Panc1 (cell line): ENCODE measurements at regions not wholly inside any gene's neighbourhood (a gene's known extent, or its start where the extent isn't known, plus 50 kb on each side); places are given as distances from the start of the nearest gene placed in this dataset.

ENCODE experiments used
- ATAC-seq: fragments of 200-7000 bp; cut with Tn5 transposase; 2 replicates; pipeline ENCODE4 v1.9.1; 2020; ENCODE audit warnings: mild to moderate bottlenecking, moderate library complexity
- BruUV-seq: library from RNA; stranded (reverse); fragments of 400-500 nt; replicated peaks from 2 replicates; lab custom pipeline; 2021; lab: Mats Ljungman, UMichigan
- CTCF ChIA-PET: fragments of 300-600 bp; sonication (Branson Sonifier 250); formaldehyde crosslinking; loops from one replicate; lab custom pipeline; 2022; ENCODE audit warnings: antibody characterized with exemption; lab: Charles Lee
- POLR2A ChIA-PET: fragments of 300-600 bp; sonication (Branson Sonifier 250); formaldehyde crosslinking; loops from one replicate; lab custom pipeline; 2022; ENCODE audit warnings: antibody characterized with exemption; lab: Charles Lee
- DNase-seq: peaks from one replicate; pipeline ENCODE4 v3.0.0-alpha.2; 2010; ENCODE audit warnings: low read depth, low spot score
- H3K27ac ChIP-seq: 2 replicates; pipeline ENCODE4 v1.5.1; 2011; ENCODE audit warnings: mild to moderate bottlenecking, low read length, inconsistent platforms
- H3K27me3 ChIP-seq: fragments of 200-500 bp; sonication (Bioruptor generic); 2 replicates; pipeline ENCODE4 v1.6.0; 2014; ENCODE audit warnings: low read length, inconsistent platforms; ENCODE audit not compliant: control insufficient read depth, insufficient read depth
- H3K36me3 ChIP-seq: fragments of 200-500 bp; sonication (Bioruptor generic); 2 replicates; pipeline ENCODE4 v1.5.1; 2014; ENCODE audit warnings: inconsistent platforms, mild to moderate bottlenecking, low read length, moderate library complexity; ENCODE audit not compliant: control insufficient read depth, insufficient read depth
- H3K4me1 ChIP-seq: 2 replicates; pipeline ENCODE4 v1.5.1; 2011; ENCODE audit warnings: inconsistent platforms, mild to moderate bottlenecking, low read length, moderate library complexity; ENCODE audit not compliant: control insufficient read depth, insufficient read depth
- H3K4me3 ChIP-seq, 2 experiments: 2 replicates each; pipeline ENCODE4 v1.5.1; 2011 to 2012; ENCODE audit warnings: low read depth in 2 of 2, low read length in 2 of 2, mild to moderate bottlenecking in 2 of 2, inconsistent platforms in 1 of 2, moderate library complexity in 1 of 2
- H3K9me3 ChIP-seq: fragments of 200-500 bp; sonication (Bioruptor generic); 2 replicates; pipeline ENCODE4 v1.5.1; 2014; ENCODE audit warnings: low read depth, mild to moderate bottlenecking, inconsistent platforms, low read length, moderate library complexity; ENCODE audit not compliant: control insufficient read depth, insufficient read depth
- POLR2AphosphoS5 ChIP-seq: IDR thresholded peaks from 2 replicates; pipeline ENCODE4 v1.6.1; 2012; ENCODE audit warnings: mild to moderate bottlenecking, low read depth, low read length, moderate library complexity
- SIN3A ChIP-seq: IDR thresholded peaks from 2 replicates; pipeline ENCODE4 v1.6.1; 2012; ENCODE audit warnings: low read depth, mild to moderate bottlenecking, low read length, moderate library complexity, borderline replicate concordance; ENCODE audit not compliant: insufficient read depth
- TCF7L2 ChIP-seq: IDR thresholded peaks from 2 replicates; pipeline ENCODE4 v1.6.1; 2011; ENCODE audit warnings: mild to moderate bottlenecking, low read depth, low read length, inconsistent platforms
- in situ Hi-C: cut with HindIII; loops from 2 replicates; pipeline ENCODE4 v1.10.0; 2016; ENCODE audit warnings: low sequenced_read_pairs, low pct_unique_long_range_greater_than_20kb
- intact Hi-C: fragments of 100-400 bp; cut with micrococcal nuclease; formaldehyde crosslinking; loops from one replicate; pipeline ENCODE4 v1.10.0; 2022; ENCODE audit not compliant: unreplicated experiment
- TF ChIP-seq, protein P1 (sequence below): fragments of 450-650 bp; IDR thresholded peaks from 2 replicates; pipeline ENCODE4 v1.5.1; 2017; ENCODE audit warnings: mild to moderate bottlenecking
- TF ChIP-seq, protein P2 (sequence below), 2 experiments: IDR thresholded peaks; 2 replicates each; pipeline ENCODE4 v1.6.1; 2011 to 2012; ENCODE audit warnings: low read depth in 2 of 2, control low read depth in 1 of 2, low read length in 1 of 2, mild to moderate bottlenecking in 1 of 2, moderate library complexity in 1 of 2; ENCODE audit not compliant: insufficient read depth in 1 of 2

DNA sequence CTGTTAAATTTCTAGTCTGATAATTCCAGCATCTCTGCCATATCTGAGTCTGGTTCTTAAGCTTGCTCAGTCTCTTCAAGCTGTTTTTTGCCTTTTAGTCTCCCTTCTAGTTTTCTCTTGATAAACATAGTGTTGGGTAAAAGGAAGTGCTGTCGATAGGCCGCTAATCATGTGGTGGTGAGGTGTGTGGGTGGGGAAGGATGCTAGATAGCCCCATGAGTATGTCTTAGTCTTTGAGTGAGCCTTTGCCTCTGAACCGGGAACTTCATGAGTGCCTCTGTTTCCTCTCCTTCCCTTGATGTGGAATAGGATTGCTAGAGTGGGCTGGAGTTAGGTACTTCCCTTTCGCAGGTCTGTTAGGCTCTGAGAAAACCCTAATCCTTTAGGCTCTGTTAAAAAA lies 441.8 kb downstream of the INHBA start:
- Histone ChIP-seq H3K27me3 (no peaks in the 10 kb centered on the region), H3K4me3 (no peak overlapping the region), H3K27ac (no peak overlapping the region), H3K9me3 (peaks cover 7% of the 10 kb centered on the region; the same call in 1 of the 2 replicates), H3K36me3 (no peaks in the 10 kb centered on the region), H3K4me1 (no peaks in the 10 kb centered on the region)
- in situ Hi-C loops (no loop called here), intact Hi-C loops (no loop called here)
- ATAC-seq (no peak), DNase-seq (no peak)
- BruUV-seq: no TSS peak
- TF ChIP-seq TCF7L2 (no peak), POLR2AphosphoS5 (no peak), SIN3A (no peak)
- TF ChIP-seq, protein P1, sequence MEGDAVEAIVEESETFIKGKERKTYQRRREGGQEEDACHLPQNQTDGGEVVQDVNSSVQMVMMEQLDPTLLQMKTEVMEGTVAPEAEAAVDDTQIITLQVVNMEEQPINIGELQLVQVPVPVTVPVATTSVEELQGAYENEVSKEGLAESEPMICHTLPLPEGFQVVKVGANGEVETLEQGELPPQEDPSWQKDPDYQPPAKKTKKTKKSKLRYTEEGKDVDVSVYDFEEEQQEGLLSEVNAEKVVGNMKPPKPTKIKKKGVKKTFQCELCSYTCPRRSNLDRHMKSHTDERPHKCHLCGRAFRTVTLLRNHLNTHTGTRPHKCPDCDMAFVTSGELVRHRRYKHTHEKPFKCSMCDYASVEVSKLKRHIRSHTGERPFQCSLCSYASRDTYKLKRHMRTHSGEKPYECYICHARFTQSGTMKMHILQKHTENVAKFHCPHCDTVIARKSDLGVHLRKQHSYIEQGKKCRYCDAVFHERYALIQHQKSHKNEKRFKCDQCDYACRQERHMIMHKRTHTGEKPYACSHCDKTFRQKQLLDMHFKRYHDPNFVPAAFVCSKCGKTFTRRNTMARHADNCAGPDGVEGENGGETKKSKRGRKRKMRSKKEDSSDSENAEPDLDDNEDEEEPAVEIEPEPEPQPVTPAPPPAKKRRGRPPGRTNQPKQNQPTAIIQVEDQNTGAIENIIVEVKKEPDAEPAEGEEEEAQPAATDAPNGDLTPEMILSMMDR: no peak
- TF ChIP-seq, protein P2, sequence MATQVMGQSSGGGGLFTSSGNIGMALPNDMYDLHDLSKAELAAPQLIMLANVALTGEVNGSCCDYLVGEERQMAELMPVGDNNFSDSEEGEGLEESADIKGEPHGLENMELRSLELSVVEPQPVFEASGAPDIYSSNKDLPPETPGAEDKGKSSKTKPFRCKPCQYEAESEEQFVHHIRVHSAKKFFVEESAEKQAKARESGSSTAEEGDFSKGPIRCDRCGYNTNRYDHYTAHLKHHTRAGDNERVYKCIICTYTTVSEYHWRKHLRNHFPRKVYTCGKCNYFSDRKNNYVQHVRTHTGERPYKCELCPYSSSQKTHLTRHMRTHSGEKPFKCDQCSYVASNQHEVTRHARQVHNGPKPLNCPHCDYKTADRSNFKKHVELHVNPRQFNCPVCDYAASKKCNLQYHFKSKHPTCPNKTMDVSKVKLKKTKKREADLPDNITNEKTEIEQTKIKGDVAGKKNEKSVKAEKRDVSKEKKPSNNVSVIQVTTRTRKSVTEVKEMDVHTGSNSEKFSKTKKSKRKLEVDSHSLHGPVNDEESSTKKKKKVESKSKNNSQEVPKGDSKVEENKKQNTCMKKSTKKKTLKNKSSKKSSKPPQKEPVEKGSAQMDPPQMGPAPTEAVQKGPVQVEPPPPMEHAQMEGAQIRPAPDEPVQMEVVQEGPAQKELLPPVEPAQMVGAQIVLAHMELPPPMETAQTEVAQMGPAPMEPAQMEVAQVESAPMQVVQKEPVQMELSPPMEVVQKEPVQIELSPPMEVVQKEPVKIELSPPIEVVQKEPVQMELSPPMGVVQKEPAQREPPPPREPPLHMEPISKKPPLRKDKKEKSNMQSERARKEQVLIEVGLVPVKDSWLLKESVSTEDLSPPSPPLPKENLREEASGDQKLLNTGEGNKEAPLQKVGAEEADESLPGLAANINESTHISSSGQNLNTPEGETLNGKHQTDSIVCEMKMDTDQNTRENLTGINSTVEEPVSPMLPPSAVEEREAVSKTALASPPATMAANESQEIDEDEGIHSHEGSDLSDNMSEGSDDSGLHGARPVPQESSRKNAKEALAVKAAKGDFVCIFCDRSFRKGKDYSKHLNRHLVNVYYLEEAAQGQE (IDR thresholded peaks at IDR 0.05; ENCODE audit: insufficient read depth in 1 of 2, low read depth in 2 of 2, low read length in 1 of 2): no peak
- POLR2A ChIA-PET: no interaction called here
- CTCF ChIA-PET: no interaction called here

DNA sequence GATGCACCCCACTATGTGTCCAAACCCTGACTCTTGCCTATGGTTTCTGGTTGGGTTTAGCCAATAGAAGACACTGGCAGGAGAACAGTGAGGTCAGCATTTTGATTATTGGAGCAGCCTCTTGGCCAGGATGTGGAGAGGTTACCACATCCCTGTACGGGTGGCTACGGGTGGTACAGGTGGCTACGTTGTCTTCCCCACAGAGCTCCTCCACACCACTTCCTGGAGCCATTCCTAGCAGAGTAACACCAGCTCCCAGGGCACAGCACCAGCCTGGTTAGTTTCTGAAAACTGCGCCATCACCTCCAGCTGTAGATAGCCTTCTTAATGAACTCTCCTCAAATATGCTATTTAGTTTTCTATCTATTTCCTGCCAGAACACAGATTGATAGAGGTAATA lies 445.2 kb downstream of the INHBA start:
- Histone ChIP-seq H3K4me3 (no peak overlapping the region), H3K4me1 (no peaks in the 10 kb centered on the region), H3K27ac (no peak overlapping the region), H3K9me3 (peaks cover 7% of the 10 kb centered on the region; the same call in 1 of the 2 replicates), H3K27me3 (no peaks in the 10 kb centered on the region), H3K36me3 (no peaks in the 10 kb centered on the region)
- ATAC-seq (no peak), DNase-seq (no peak)
- POLR2A ChIA-PET: no interaction called here
- TF ChIP-seq, protein P1: no peak
- no peak for TF ChIP-seq POLR2AphosphoS5
- TF ChIP-seq TCF7L2: no peak
- TF ChIP-seq SIN3A: no peak
- TF ChIP-seq, protein P2 (IDR thresholded peaks at IDR 0.05; ENCODE audit: insufficient read depth in 1 of 2, low read depth in 2 of 2, low read length in 1 of 2): no peak
- intact Hi-C loops (no loop called here), in situ Hi-C loops (no loop called here)
- no TSS peak for BruUV-seq
- CTCF ChIA-PET: no interaction called here
